ENCODE measurements at regions not wholly inside any gene's neighbourhood (a gene's known extent, or its start where the extent isn't known, plus 50 kb on each side); places are given as distances from the start of the nearest gene placed in this dataset.

DNA sequence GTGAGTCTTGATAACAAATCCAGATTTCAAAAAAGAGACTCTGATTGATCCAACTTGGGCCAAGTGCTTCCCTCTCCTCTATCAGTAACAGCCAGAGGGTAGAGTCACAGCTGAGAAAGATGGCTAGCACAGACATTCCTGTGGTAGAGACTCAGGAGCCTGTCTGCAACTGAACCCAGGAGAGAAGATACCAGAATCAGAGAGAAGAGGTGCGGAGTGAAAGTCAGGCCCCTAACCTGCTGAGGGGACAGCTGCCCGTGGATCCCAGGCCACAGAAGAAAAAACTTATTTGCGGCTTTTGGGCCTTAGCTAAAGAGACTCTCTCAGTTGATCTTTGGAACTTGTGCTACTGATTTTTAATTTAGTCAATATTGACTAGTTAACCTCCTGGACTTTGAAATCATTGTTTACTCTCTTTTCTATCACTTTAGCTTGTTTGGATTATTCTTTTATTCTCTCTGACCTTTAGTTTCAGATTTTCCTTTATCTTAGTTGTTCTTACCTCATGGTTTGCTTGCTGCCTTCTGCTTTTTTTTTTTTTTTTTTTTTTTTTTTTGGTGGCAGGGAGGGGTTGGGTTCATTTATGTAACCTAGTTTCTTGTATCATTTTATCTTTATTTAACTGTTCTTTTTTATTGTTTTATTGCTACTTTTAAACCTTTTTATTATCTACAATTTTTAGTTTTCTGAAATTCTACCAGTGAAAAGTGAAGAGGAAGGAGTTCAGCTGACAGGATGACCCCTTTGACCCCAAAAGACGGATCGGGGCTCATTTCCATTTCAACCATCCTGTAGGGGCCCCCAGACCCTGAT lies 154.9 kb upstream of the KRR1 start:
- TF ChIP-seq POLR2AphosphoS5 (IDR thresholded peaks at IDR 0.05; ENCODE audit: low read depth, low read length) (no peak), FOXP2 (optimal IDR thresholded peaks at IDR 0.05; ENCODE audit: borderline replicate concordance, extremely low read depth, extremely low read length, insufficient read depth) (no peak), SIN3A (IDR thresholded peaks at IDR 0.05; ENCODE audit: borderline replicate concordance, insufficient read depth, low read length) (no peak), TAF1 (IDR thresholded peaks at IDR 0.05; ENCODE audit: borderline replicate concordance, insufficient read depth, low read length) (no peak)
- TF ChIP-seq, protein P1, sequence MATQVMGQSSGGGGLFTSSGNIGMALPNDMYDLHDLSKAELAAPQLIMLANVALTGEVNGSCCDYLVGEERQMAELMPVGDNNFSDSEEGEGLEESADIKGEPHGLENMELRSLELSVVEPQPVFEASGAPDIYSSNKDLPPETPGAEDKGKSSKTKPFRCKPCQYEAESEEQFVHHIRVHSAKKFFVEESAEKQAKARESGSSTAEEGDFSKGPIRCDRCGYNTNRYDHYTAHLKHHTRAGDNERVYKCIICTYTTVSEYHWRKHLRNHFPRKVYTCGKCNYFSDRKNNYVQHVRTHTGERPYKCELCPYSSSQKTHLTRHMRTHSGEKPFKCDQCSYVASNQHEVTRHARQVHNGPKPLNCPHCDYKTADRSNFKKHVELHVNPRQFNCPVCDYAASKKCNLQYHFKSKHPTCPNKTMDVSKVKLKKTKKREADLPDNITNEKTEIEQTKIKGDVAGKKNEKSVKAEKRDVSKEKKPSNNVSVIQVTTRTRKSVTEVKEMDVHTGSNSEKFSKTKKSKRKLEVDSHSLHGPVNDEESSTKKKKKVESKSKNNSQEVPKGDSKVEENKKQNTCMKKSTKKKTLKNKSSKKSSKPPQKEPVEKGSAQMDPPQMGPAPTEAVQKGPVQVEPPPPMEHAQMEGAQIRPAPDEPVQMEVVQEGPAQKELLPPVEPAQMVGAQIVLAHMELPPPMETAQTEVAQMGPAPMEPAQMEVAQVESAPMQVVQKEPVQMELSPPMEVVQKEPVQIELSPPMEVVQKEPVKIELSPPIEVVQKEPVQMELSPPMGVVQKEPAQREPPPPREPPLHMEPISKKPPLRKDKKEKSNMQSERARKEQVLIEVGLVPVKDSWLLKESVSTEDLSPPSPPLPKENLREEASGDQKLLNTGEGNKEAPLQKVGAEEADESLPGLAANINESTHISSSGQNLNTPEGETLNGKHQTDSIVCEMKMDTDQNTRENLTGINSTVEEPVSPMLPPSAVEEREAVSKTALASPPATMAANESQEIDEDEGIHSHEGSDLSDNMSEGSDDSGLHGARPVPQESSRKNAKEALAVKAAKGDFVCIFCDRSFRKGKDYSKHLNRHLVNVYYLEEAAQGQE (IDR thresholded peaks at IDR 0.05; ENCODE audit: insufficient read depth in 1 of 2, low read depth in 2 of 2, low read length in 2 of 2), result no peak

All from PFSK-1 (cell line).